Right ventricle myocardium superior (tissue), 1 donor: ENCODE measurements at regions not wholly inside any gene's neighbourhood (a gene's known extent, or its start where the extent isn't known, plus 50 kb on each side); places are given as distances from the start of the nearest gene placed in this dataset.

Experiments used
- ATAC-seq: fragments of 200-7000 bp; cut with Tn5 transposase; one replicate; pipeline ENCODE4 v1.9.1; 2020; ENCODE audit warnings: mild to moderate bottlenecking; ENCODE audit not compliant: poor library complexity
- DNase-seq: peaks from one replicate; pipeline ENCODE4 v3.0.0-alpha.2; 2020
- intact Hi-C: fragments of 100-400 bp; cut with DNase I; formaldehyde crosslinking; loops from one replicate; pipeline ENCODE4 v1.11.2; 2022
- donor health status: DM: no; HTN: yes; CAD: no; lungs with severe emphysema.

DNA sequence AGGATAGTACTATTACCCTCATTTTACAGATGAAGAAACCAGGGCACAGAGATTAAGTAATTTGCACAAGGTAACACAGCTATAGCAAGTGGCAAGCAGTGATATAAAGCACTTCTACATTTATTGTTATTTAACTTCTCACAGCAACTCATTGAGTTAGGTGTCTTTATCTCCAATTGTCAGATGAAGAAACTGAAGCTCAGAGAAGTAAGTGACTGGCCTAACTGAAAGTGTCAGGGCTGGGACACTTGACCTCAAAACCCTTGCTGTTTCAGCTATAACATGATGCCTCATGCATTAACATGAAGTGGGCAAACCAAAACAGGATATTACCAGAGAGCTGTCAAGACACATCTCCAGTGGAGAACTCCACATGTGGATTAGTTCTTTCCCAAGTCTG, 65.8 kb upstream of the LEKR1 start:
- intact Hi-C loops, result no loop called here
- no peak for DNase-seq
- ATAC-seq, result no peak

DNA sequence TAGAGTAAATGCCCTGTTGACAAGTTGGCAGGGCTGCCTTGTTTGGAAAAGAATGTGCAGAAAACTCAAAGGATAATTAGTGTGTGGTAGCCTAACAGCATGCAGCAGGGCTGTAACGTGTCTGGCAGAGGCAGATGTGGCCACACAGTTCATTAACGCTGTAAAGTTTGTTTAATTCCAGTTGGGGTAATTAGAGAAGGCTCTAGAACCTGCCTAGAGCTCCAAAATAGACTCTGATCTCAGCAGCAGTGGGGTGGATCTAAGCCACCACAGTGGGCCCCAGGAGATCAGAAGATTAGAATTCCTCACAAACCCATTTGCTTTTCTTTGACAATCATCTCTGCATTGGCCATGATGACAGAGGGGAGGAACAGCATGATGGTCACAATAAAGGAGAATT, 65.1 kb upstream of the LEKR1 start:
- intact Hi-C loops, result no loop called here
- ATAC-seq, result no peak
- DNase-seq, result no peak

DNA sequence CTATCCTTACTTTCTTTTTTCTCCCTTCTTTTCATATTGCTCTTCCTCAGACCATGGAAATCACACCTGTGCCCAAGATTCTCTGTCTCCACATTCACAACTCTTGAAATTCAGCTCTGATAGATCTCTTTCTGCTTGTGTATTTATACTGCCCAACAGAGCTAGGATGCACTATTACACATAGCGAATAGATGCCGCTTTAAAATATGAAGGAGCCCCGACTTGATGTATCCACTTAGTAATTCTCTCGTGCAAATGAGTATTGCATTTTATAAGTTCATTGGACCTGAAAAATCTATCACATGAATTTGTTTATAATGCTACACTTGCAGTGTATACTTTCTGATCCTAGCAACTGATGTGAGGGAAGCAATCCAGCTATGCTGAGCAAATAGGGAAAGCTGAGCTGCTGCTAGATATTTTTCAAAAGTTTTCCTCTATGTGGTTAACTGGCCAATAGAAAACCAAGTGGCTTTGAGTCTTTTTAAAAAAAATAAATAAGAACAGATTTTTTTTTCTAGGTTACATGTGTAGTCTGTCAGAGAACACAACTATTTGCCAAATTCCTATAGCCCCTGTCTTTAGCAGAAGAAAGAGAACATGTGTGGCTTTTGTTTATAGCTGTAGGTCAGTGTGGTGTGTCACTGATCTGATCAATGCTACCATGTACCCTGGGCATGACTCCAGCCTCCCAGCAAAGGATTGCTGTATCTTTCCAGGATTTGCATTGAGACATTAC, 64.3 kb upstream of the LEKR1 start:
- ATAC-seq, result no peak
- intact Hi-C loops, result no loop called here
- DNase-seq, result no peak

- ATAC-seq, result peak; percentile 77
- no peak for DNase-seq
- intact Hi-C loops, result no loop called here
Observed at GRCh38 chr3:156762631-156763185, 63.4 kb upstream of the LEKR1 start.

DNA sequence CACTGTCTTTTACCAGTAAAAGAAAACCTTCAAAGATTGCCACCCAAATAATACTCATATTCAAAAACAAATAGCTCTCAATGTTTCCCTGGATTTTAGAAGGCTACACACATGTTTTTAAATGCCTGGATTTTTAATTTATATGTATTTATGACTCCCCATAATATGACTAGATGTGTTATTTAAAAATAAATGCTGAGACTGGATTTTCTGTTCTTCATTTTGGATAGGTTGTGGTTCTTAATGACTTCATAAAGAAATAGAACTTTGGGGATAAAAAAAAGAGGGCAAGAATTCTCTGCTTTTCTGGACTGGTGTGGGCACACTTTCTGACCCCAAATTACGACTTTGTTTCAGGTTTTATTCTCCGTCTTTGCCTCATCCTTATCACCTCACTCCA, 62.8 kb upstream of the LEKR1 start:
- ATAC-seq (no peak), DNase-seq (no peak)
- intact Hi-C loops, result no loop called here

DNA sequence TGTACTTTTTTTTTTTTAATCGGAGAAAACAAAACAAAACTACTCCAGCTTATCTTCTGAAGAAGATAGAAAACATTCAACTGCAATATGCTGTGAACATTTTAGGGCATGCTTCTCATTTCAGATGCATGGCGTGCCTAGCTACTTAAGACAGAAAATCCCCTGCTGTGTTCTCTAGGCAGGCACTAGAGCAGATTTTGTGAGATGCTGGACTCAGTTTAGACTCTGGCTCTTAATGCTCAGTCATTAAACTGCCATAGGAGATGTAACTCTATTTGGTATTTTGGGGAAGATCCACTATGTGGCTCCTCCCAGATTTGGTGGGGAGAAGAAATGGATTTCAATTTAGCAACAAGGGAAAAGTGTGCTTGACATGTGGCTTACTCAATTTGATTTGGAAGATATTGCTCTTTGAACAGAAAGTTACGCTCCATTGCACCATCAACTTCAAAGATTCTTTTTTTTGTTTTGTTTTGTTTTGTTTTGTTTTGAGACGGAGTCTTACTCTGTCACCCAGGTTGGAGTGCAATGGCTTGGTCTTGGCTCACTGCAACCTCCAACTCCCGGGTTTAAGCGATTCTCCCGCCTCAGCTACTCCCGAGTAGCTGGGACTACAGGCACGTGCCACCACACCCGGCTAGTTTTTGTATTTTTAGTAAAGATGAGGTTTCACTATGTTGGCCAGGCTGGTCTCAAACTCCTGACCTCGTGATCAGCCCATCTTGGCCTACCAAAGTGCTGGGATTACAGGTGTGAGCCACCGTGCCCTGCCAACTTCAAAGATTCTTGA, 62.0 kb upstream of the LEKR1 start:
- intact Hi-C loops, result no loop called here
- ATAC-seq (no peak), DNase-seq (no peak)

DNA sequence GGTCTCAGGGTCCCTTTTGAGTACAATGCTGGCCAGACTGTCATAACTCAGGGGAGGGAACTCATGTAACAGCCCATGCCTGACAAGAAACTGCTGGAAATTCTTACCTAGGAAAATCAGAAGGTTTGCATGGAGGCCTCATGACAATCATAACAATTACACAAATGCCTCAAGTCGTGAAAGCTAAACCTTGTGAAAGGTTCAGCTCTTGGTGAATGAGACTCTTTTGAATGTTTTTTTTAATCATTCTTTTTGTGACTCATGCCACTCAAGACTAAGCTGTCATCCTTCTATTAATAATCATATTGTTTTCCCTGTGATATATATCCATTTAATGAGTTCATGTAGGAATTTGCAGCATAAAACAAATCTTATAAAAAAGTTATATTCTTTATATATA, 61.4 kb upstream of the LEKR1 start:
- intact Hi-C loops, result no loop called here
- DNase-seq (no peak), ATAC-seq (no peak)

DNA sequence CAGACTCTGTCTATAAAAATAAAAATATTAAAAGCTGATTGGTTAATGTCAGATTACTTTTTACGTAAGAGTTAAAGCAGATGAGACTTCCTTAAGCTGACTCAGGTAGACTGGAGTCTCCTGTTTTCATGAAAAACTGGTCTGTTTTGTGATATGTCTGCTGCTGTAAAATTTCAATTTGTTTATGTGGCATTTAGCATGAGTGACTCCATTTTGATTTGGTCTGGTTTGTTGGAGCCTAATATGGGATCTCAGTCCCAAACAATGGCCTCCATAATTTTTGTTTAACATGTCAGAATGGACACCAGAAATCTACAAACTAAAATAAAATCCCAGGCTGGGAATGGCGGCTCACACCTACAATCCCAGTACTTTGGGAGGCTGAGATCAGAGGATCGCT, 57.8 kb upstream of the LEKR1 start:
- intact Hi-C loops, result no loop called here
- no peak for DNase-seq
- no peak for ATAC-seq

- ATAC-seq (no peak), DNase-seq (no peak)
- intact Hi-C loops, result no loop called here
Observed at GRCh38 chr3:156769721-156770654, 56.2 kb upstream of the LEKR1 start.

DNA sequence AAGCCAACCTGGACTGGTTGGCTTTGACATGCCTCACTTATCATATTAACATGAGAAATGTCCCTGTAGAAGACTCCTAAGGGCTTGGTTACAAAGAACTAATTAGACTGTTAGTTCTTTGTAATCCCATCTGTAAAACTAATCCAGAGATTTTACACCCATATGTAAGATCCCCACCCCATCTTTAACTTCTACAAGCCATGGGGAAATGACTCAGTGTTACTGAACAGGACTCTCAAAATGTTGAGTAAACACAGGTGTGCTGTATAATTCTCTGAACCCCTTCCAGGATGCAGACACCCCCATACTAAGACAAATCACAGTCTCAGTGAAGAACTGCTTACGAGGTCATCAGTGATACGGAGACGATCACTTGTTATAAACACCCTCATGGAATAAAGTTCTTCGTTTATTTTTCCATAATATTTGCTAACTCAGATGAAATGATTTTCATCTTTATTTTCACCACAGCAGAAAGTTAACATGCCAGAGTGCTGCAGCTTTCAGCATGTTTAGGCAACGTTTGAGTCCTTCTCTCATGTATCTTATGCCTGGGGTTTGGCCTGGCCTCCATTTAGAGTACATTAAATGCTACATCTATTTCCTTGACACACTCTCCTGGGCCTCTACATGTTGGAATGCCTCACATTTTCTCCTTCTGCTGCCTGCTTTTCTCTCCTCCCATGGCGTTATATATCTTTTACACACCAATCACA, 55.3 kb upstream of the LEKR1 start:
- intact Hi-C loops, result no loop called here
- ATAC-seq (no peak), DNase-seq (no peak)

- intact Hi-C loops, result no loop called here
- no peak for ATAC-seq
- no peak for DNase-seq
Observed at GRCh38 chr3:156772588-156773206, 53.5 kb upstream of the LEKR1 start.

DNA sequence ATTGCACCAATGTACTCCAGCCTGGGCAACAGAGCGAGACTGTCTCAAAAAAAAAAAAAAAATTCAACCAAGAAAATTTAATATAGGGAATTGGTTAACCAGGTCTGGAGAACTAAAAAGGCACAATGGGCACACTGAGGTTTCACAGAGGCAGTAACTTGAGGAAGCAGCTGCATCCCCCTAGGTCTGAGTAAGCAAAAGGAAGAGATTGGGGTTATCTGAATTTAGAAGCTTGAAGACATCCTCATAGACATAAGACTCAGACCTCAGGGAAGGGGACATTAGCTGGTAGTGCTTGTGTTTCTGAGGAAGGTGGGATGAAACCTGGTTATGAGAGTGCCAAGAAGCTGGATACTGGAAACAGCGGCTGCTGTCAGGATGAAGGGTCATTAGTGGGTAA, 50.1 kb upstream of the LEKR1 start:
- no peak for DNase-seq
- intact Hi-C loops, result no loop called here
- ATAC-seq, result no peak
